Transverse colon (tissue), 3 donors: ENCODE measurements at regions not wholly inside any gene's neighbourhood (a gene's known extent, or its start where the extent isn't known, plus 50 kb on each side); places are given as distances from the start of the nearest gene placed in this dataset.

Experiments
- EP300 ChIP-seq: sonication (generic); formaldehyde crosslinking; IDR thresholded peaks from one replicate; pipeline ENCODE4 v1.6.1; 2017; ENCODE audit warnings: antibody characterized with exemption, low read depth
- TF ChIP-seq, protein P1 (sequence below), 5 experiments: fragments of 200-600 bp in 3 of 5; fragments of 450-650 bp in 2 of 5; sonication (generic) in 3 of 5; IDR thresholded peaks; 1 replicate in 2 of 5; 2 replicates in 3 of 5; pipeline ENCODE4 v1.5.1; 2016 to 2017; ENCODE audit warnings: antibody characterized with exemption in 5 of 5, inconsistent platforms in 3 of 5, mild to moderate bottlenecking in 2 of 5, moderate library complexity in 1 of 5

DNA sequence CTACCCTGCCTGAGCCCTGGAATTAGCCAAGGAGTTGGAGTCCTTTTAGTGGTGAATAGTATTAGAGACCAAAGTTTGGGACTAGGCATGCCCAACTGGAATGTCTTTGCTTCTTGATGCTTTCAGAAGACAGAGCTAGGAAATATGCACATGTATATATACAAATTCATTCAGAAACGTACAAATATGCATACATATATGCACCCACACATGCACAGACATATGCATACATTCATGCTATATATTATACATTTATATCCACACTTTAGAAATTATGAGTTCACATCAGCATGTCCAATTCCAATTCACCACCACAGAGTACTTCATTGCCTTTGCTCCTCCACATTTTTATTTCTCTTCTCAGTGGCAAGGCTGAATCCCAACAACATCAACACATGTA lies 398.3 kb upstream of the MPDZ start:
- TF ChIP-seq, protein P1, sequence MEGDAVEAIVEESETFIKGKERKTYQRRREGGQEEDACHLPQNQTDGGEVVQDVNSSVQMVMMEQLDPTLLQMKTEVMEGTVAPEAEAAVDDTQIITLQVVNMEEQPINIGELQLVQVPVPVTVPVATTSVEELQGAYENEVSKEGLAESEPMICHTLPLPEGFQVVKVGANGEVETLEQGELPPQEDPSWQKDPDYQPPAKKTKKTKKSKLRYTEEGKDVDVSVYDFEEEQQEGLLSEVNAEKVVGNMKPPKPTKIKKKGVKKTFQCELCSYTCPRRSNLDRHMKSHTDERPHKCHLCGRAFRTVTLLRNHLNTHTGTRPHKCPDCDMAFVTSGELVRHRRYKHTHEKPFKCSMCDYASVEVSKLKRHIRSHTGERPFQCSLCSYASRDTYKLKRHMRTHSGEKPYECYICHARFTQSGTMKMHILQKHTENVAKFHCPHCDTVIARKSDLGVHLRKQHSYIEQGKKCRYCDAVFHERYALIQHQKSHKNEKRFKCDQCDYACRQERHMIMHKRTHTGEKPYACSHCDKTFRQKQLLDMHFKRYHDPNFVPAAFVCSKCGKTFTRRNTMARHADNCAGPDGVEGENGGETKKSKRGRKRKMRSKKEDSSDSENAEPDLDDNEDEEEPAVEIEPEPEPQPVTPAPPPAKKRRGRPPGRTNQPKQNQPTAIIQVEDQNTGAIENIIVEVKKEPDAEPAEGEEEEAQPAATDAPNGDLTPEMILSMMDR (IDR thresholded peaks at IDR 0.05): no peak
- TF ChIP-seq EP300: no peak
